HepG2 (cell line): ENCODE measurements at regions not wholly inside any gene's neighbourhood (a gene's known extent, or its start where the extent isn't known, plus 50 kb on each side); places are given as distances from the start of the nearest gene placed in this dataset.

Source experiments
- CBFB ChIP-seq: sonication (generic); formaldehyde crosslinking; IDR thresholded peaks from 2 replicates; pipeline ENCODE4 v1.4.0; 2020; ENCODE audit warnings: missing genetic modification reagents
- CTCF ChIP-seq: sonication (generic); formaldehyde crosslinking; IDR thresholded peaks from 2 replicates; pipeline ENCODE4 v1.5.0; 2020; ENCODE audit warnings: mild to moderate bottlenecking, missing genetic modification reagents, moderate library complexity
- KMT2A ChIP-seq: sonication (generic); formaldehyde crosslinking; IDR thresholded peaks from 2 replicates; pipeline ENCODE4 v1.4.0; 2020; ENCODE audit warnings: missing genetic modification reagents
- MXD1 ChIP-seq: sonication (generic); formaldehyde crosslinking; IDR thresholded peaks from 2 replicates; pipeline ENCODE4 v1.4.0; 2020; ENCODE audit warnings: mild to moderate bottlenecking, missing genetic modification reagents
- NFE2 ChIP-seq: sonication (generic); formaldehyde crosslinking; IDR thresholded peaks from 2 replicates; pipeline ENCODE4 v1.4.0; 2020; ENCODE audit warnings: missing genetic modification reagents
- NFKBIZ ChIP-seq: IDR thresholded peaks from 2 replicates; pipeline ENCODE4 v1.6.1; 2018; ENCODE audit warnings: missing genetic modification reagents, missing compliant biosample characterization
- TOE1 ChIP-seq: sonication (generic); formaldehyde crosslinking; IDR thresholded peaks from 2 replicates; pipeline ENCODE4 v1.4.0; 2020; ENCODE audit warnings: mild to moderate bottlenecking, missing genetic modification reagents
- ZBTB44 ChIP-seq: sonication (generic); formaldehyde crosslinking; IDR thresholded peaks from 2 replicates; pipeline ENCODE4 v1.4.0; 2020; ENCODE audit warnings: missing genetic modification reagents
- ZEB1 ChIP-seq: IDR thresholded peaks from 2 replicates; pipeline ENCODE4 v1.6.1; 2012; ENCODE audit warnings: mild to moderate bottlenecking, low read depth, inconsistent platforms; ENCODE audit not compliant: insufficient replicate concordance
- ZFAT ChIP-seq: sonication (generic); formaldehyde crosslinking; conservative IDR thresholded peaks from 2 replicates; pipeline ENCODE4 v1.8.1; 2023; ENCODE audit warnings: missing genetic modification reagents, inconsistent platforms
- ZNF143 ChIP-seq: sonication (generic); formaldehyde crosslinking; IDR thresholded peaks from 2 replicates; pipeline ENCODE4 v1.4.0; 2020; ENCODE audit warnings: missing genetic modification reagents
- ZNF24 ChIP-seq: fragments of 450-650 bp; IDR thresholded peaks from 2 replicates; pipeline ENCODE4 v1.6.1; 2017; ENCODE audit warnings: antibody characterized with exemption, mild to moderate bottlenecking
- ZNF768 ChIP-seq: sonication (generic); formaldehyde crosslinking; IDR thresholded peaks from 2 replicates; pipeline ENCODE4 v1.4.0; 2020; ENCODE audit warnings: missing genetic modification reagents

- TF ChIP-seq TOE1 (CRISPR knock-in tag) = no peak
- no peak for TF ChIP-seq ZNF768 (CRISPR knock-in tag)
- no peak for TF ChIP-seq ZNF143 (CRISPR knock-in tag)
- TF ChIP-seq ZEB1 = no peak
- TF ChIP-seq NFE2 = no peak
- TF ChIP-seq ZFAT (CRISPR knock-in tag) = no peak
- TF ChIP-seq ZBTB44 = no peak
- no peak for TF ChIP-seq KMT2A
- TF ChIP-seq ZNF24 = no peak
- TF ChIP-seq CTCF (CRISPR knock-in tag) = no peak
- TF ChIP-seq CBFB (CRISPR knock-in tag) = no peak
- no peak for TF ChIP-seq MXD1 (CRISPR knock-in tag)
- TF ChIP-seq NFKBIZ (CRISPR knock-in tag) = no peak
Observed at GRCh38 chr4:151824656-151825055, 63.8 kb upstream of the GATB start.
